ENCODE measurements at regions not wholly inside any gene's neighbourhood (a gene's known extent, or its start where the extent isn't known, plus 50 kb on each side); places are given as distances from the start of the nearest gene placed in this dataset.
A peak's percentile ranks its signal among the peaks of the same experiment; 100 is the strongest.

DNA sequence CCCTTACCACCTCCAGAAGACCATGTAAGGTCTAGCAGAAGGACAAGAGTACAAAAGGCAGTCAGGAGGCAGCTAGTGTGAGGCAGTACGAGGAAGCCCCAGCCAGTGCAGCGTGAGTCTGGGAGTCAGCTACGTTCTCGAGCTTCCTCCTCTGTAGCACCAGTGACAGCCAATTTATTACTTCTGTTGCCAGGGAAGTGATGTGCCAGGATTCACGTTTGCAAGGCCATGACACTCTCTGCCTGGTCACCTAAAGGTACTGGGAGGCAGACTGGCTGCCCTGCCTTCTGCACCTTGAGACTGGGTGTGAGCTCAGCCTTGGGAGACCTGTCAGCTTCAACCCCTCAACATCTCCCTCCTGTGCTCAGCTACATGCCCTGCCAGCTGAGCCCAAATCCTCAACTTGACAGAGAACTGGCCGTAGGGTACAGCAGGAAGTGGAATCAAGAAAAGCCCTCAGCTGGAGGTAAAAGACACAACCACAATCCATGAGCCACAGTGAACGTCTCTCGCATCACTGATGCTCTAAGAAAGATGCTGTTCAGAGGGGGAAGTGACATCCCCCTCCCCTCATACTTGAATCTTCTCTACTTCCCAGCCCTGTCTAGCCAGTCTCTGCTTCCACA is 182.5 kb upstream of the RGS6 start:
- POLR2A ChIA-PET = no interaction called here
- Histone ChIP-seq H3K27ac (ENCODE audit: insufficient read depth in 1 of 2, low read depth in 1 of 2, low read length in 2 of 2, poor library complexity in 1 of 2, severe bottlenecking in 2 of 2) (no peak overlapping the region), H3K27me3 (replicated peaks in 2 of 5; ENCODE audit: control insufficient read depth in 4 of 5, insufficient read depth in 5 of 5, low read length in 4 of 5) (peaks cover 0 to 2% (median 0%) of the 10 kb centered on the region in 5 experiments), H3K9me3 (ENCODE audit: control extremely low read depth in 1 of 5, control insufficient read depth in 4 of 5, insufficient read depth in 2 of 5, low read depth in 1 of 5, low read length in 4 of 5) (peaks cover 0 to 9% (median 7%) of the 10 kb centered on the region in 5 experiments), H3K4me1 (ENCODE audit: control extremely low read depth in 1 of 4, control insufficient read depth in 4 of 4, insufficient read depth in 4 of 4, low read length in 3 of 4) (peaks cover 0 to 8% (median 2%) of the 10 kb centered on the region in 4 experiments), H3K36me3 (ENCODE audit: control insufficient read depth in 4 of 4, insufficient read depth in 4 of 4, low read length in 3 of 4) (no peaks in the 10 kb centered on the region), H3K4me3 (ENCODE audit: control insufficient read depth in 1 of 7, extremely low read depth in 1 of 7, insufficient read depth in 4 of 7, low read depth in 2 of 7, low read length in 6 of 7) (no peak overlapping the region)
- peak; percentile 14 to 74 (median 63) for DNase-seq
- WGBS (ENCODE audit: insufficient coverage) = 19% methylated on average over 8 of the region's 8 CpGs
- CTCF ChIA-PET = interaction anchor here (1.0 to 9.9 kb wide), 7 partner anchors 8 to 612 kb away, joined by 3 to 121 read pairs (median 3); no protein-coding TSS in a partner anchor

GRCh38 chr14:71751264-71751663 is 181.0 kb upstream of the RGS6 start:
- ChIA-PET CTCF (interaction anchor here (1.0 to 9.9 kb wide), 8 partner anchors 12 to 647 kb away, joined by 3 to 121 read pairs (median 4); no protein-coding TSS in a partner anchor), POLR2A (no interaction called here)

DNA sequence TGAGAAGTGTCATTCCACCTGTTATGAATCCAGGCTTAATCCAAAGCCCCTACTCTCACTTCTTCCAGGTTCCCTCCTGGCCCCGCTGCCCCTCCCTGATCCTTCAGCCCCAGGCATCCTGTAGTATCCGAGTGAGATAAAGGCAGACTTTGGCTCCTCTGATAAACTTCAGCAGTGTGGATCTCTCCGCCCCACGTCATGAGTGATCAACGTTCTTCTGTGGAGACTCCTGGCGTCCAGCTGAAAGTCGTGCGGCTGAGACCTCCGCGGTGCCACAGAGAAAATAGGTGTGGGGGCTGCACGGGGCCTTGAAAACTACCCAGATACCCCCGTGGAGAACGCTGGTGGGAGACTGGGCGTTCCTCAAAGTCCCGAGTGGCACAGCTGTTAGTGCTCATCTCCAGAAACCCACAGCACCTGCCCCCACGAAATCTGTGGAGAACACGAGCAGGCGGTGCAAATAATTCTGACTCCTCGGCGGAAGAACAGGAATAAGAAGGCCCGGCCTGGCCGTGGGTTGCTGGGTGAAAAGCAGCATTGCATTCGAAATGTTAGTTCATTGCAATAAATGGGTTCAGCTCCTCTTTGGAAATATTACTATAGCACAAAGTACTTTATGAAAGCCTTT is 180.0 kb upstream of the RGS6 start:
- peaks cover 0 to 2% (median 0%) of the 10 kb centered on the region in 5 experiments for H3K27me3 ChIP-seq (replicated peaks in 2 of 5; ENCODE audit: control insufficient read depth in 4 of 5, insufficient read depth in 5 of 5, low read length in 4 of 5)
- H3K27ac ChIP-seq (ENCODE audit: insufficient read depth in 1 of 2, low read depth in 1 of 2, low read length in 2 of 2, poor library complexity in 1 of 2, severe bottlenecking in 2 of 2) = no peak overlapping the region
- 97% methylated on average over 20 of the region's 23 CpGs for WGBS (ENCODE audit: insufficient coverage)
- POLR2A ChIA-PET = interaction anchor here (0.7 kb wide), 1 partner anchor 613 kb away, joined by 3 read pairs; no protein-coding TSS in a partner anchor
- H3K36me3 ChIP-seq (ENCODE audit: control insufficient read depth in 4 of 4, insufficient read depth in 4 of 4, low read length in 3 of 4) = no peaks in the 10 kb centered on the region
- peaks cover 0 to 8% (median 2%) of the 10 kb centered on the region in 4 experiments for H3K4me1 ChIP-seq (ENCODE audit: control extremely low read depth in 1 of 4, control insufficient read depth in 4 of 4, insufficient read depth in 4 of 4, low read length in 3 of 4)
- H3K9me3 ChIP-seq (ENCODE audit: control extremely low read depth in 1 of 5, control insufficient read depth in 4 of 5, insufficient read depth in 2 of 5, low read depth in 1 of 5, low read length in 4 of 5) = peaks cover 0 to 9% (median 7%) of the 10 kb centered on the region in 5 experiments
- no peak for DNase-seq
- CTCF ChIA-PET = interaction anchor here (0.7 to 9.9 kb wide), 24 partner anchors 8 to 650 kb away, joined by 3 to 121 read pairs (median 4); no protein-coding TSS in a partner anchor
- no peak overlapping the region for H3K4me3 ChIP-seq (ENCODE audit: control insufficient read depth in 1 of 7, extremely low read depth in 1 of 7, insufficient read depth in 4 of 7, low read depth in 2 of 7, low read length in 6 of 7)

More at GRCh38 chr14:71751264-71751663, 181.0 kb upstream of the RGS6 start:
- H3K4me1 ChIP-seq (ENCODE audit: control extremely low read depth in 1 of 4, control insufficient read depth in 4 of 4, insufficient read depth in 4 of 4, low read length in 3 of 4) = peaks cover 0 to 8% (median 2%) of the 10 kb centered on the region in 4 experiments
- H3K27me3 ChIP-seq (replicated peaks in 2 of 5; ENCODE audit: control insufficient read depth in 4 of 5, insufficient read depth in 5 of 5, low read length in 4 of 5) = peaks cover 0 to 2% (median 0%) of the 10 kb centered on the region in 5 experiments
- H3K36me3 ChIP-seq (ENCODE audit: control insufficient read depth in 4 of 4, insufficient read depth in 4 of 4, low read length in 3 of 4) = no peaks in the 10 kb centered on the region
- H3K27ac ChIP-seq (ENCODE audit: insufficient read depth in 1 of 2, low read depth in 1 of 2, low read length in 2 of 2, poor library complexity in 1 of 2, severe bottlenecking in 2 of 2) = no peak overlapping the region
- no peak overlapping the region for H3K4me3 ChIP-seq (ENCODE audit: control insufficient read depth in 1 of 7, extremely low read depth in 1 of 7, insufficient read depth in 4 of 7, low read depth in 2 of 7, low read length in 6 of 7)
- H3K9me3 ChIP-seq (ENCODE audit: control extremely low read depth in 1 of 5, control insufficient read depth in 4 of 5, insufficient read depth in 2 of 5, low read depth in 1 of 5, low read length in 4 of 5) = peaks cover 0 to 9% (median 7%) of the 10 kb centered on the region in 5 experiments
- DNase-seq = peak; percentile 18 to 72 (median 65)
- 95% methylated on average over 2 of the region's 2 CpGs for WGBS (ENCODE audit: insufficient coverage)

GRCh38 chr14:71753126-71753830 is 179.0 kb upstream of the RGS6 start:
- peak; percentile 72 to 80 (median 75) for DNase-seq
- Histone ChIP-seq H3K4me3 (ENCODE audit: control insufficient read depth in 1 of 7, extremely low read depth in 1 of 7, insufficient read depth in 4 of 7, low read depth in 2 of 7, low read length in 6 of 7) (peak overlapping the region in 2 of 7 experiments; percentile 30 to 43), H3K36me3 (ENCODE audit: control insufficient read depth in 4 of 4, insufficient read depth in 4 of 4, low read length in 3 of 4) (no peaks in the 10 kb centered on the region), H3K4me1 (ENCODE audit: control extremely low read depth in 1 of 4, control insufficient read depth in 4 of 4, insufficient read depth in 4 of 4, low read length in 3 of 4) (peaks cover 0 to 8% (median 2%) of the 10 kb centered on the region in 4 experiments), H3K9me3 (ENCODE audit: control extremely low read depth in 1 of 5, control insufficient read depth in 4 of 5, insufficient read depth in 2 of 5, low read depth in 1 of 5, low read length in 4 of 5) (peaks cover 0 to 3% (median 0%) of the 10 kb centered on the region in 5 experiments), H3K27me3 (replicated peaks in 2 of 5; ENCODE audit: control insufficient read depth in 4 of 5, insufficient read depth in 5 of 5, low read length in 4 of 5) (peaks cover 0 to 2% (median 0%) of the 10 kb centered on the region in 5 experiments), H3K27ac (ENCODE audit: insufficient read depth in 1 of 2, low read depth in 1 of 2, low read length in 2 of 2, poor library complexity in 1 of 2, severe bottlenecking in 2 of 2) (no peak overlapping the region)
- ChIA-PET POLR2A (no interaction called here), CTCF (interaction anchor here (0.7 to 9.9 kb wide), 21 partner anchors 8 to 651 kb away, joined by 3 to 121 read pairs (median 4); no protein-coding TSS in a partner anchor)
- 30% methylated on average over 17 of the region's 21 CpGs for WGBS (ENCODE audit: insufficient coverage)

DNA sequence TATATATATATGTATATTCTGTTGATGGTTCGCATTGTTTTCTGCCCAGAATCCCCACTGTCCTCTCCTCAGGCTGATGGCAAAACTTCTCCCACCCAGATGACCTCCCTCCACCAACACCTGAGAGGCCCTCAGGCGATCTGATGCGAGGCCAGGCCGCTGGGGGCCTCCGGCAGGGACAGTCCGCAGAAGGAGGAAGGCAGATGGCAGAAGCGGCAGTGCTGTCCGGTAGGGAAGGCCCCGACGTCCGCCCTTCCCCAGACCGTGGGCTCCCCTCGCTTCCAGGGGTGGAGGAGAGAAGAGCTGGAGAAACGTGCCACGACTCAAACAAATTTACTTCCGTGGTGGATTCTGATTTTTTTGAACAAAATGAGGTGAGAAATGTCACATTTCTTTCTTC is 178.3 kb upstream of the RGS6 start:
- 97% methylated on average over 14 of the region's 16 CpGs for WGBS (ENCODE audit: insufficient coverage)
- CTCF ChIA-PET = interaction anchor here (1.5 to 9.9 kb wide), 8 partner anchors 8 to 652 kb away, joined by 3 to 121 read pairs (median 5); no protein-coding TSS in a partner anchor

GRCh38 chr14:71754422-71755095 is 177.7 kb upstream of the RGS6 start:
- Histone ChIP-seq H3K4me1 (ENCODE audit: control extremely low read depth in 1 of 4, control insufficient read depth in 4 of 4, insufficient read depth in 4 of 4, low read length in 3 of 4) (peaks cover 0 to 5% (median 2%) of the 10 kb centered on the region in 4 experiments), H3K9me3 (ENCODE audit: control extremely low read depth in 1 of 5, control insufficient read depth in 4 of 5, insufficient read depth in 2 of 5, low read depth in 1 of 5, low read length in 4 of 5) (no peaks in the 10 kb centered on the region), H3K27ac (ENCODE audit: insufficient read depth in 1 of 2, low read depth in 1 of 2, low read length in 2 of 2, poor library complexity in 1 of 2, severe bottlenecking in 2 of 2) (no peak overlapping the region), H3K36me3 (ENCODE audit: control insufficient read depth in 4 of 4, insufficient read depth in 4 of 4, low read length in 3 of 4) (no peaks in the 10 kb centered on the region), H3K27me3 (replicated peaks in 2 of 5; ENCODE audit: control insufficient read depth in 4 of 5, insufficient read depth in 5 of 5, low read length in 4 of 5) (peaks cover 0 to 2% (median 0%) of the 10 kb centered on the region in 5 experiments), H3K4me3 (ENCODE audit: control insufficient read depth in 1 of 7, extremely low read depth in 1 of 7, insufficient read depth in 4 of 7, low read depth in 2 of 7, low read length in 6 of 7) (no peak overlapping the region)
- no peak for DNase-seq
- CTCF ChIA-PET = interaction anchor here (0.8 to 9.9 kb wide), 4 partner anchors 22 to 652 kb away, joined by 3 to 121 read pairs (median 6); no protein-coding TSS in a partner anchor
- POLR2A ChIA-PET = no interaction called here
- WGBS (ENCODE audit: insufficient coverage) = 96% methylated on average over 16 of the region's 17 CpGs

More for the DNA sequence above, 178.3 kb upstream of the RGS6 start:
- Histone ChIP-seq H3K36me3 (ENCODE audit: control insufficient read depth in 4 of 4, insufficient read depth in 4 of 4, low read length in 3 of 4) (no peaks in the 10 kb centered on the region), H3K4me1 (ENCODE audit: control extremely low read depth in 1 of 4, control insufficient read depth in 4 of 4, insufficient read depth in 4 of 4, low read length in 3 of 4) (peaks cover 0 to 8% (median 2%) of the 10 kb centered on the region in 4 experiments), H3K9me3 (ENCODE audit: control extremely low read depth in 1 of 5, control insufficient read depth in 4 of 5, insufficient read depth in 2 of 5, low read depth in 1 of 5, low read length in 4 of 5) (no peaks in the 10 kb centered on the region), H3K27ac (ENCODE audit: insufficient read depth in 1 of 2, low read depth in 1 of 2, low read length in 2 of 2, poor library complexity in 1 of 2, severe bottlenecking in 2 of 2) (no peak overlapping the region), H3K4me3 (ENCODE audit: control insufficient read depth in 1 of 7, extremely low read depth in 1 of 7, insufficient read depth in 4 of 7, low read depth in 2 of 7, low read length in 6 of 7) (no peak overlapping the region), H3K27me3 (replicated peaks in 2 of 5; ENCODE audit: control insufficient read depth in 4 of 5, insufficient read depth in 5 of 5, low read length in 4 of 5) (peaks cover 0 to 2% (median 0%) of the 10 kb centered on the region in 5 experiments)
- POLR2A ChIA-PET = no interaction called here
- no peak for DNase-seq
